Left cardiac atrium (tissue), 4 donors: ENCODE measurements at regions not wholly inside any gene's neighbourhood (a gene's known extent, or its start where the extent isn't known, plus 50 kb on each side); places are given as distances from the start of the nearest gene placed in this dataset.

Experiments used
- ATAC-seq, 2 donors: fragments of 200-7000 bp; cut with Tn5 transposase; one replicate each; pipeline ENCODE4 v1.9.1; 2020; ENCODE audit warnings: mild to moderate bottlenecking in 2 of 2, moderate library complexity in 2 of 2
- DNase-seq: peaks from one replicate; pipeline ENCODE4 v3.0.0-alpha.2; 2020
- intact Hi-C, 2 donors: fragments of 100-400 bp; cut with DNase I; formaldehyde crosslinking; loops; one replicate each; pipeline versions ENCODE4 v1.14.1 to v1.15.1; 2022 to 2023
- donor health status: DM: no; HTN: yes; CAD: no.
- donor health status: DM: no; HTN: yes; CAD: no; lungs with severe emphysema.
- donor health status: DM: yes; HTN: yes; CAD: no.
- donor health status: Dilated cardiomyopathy.

GRCh38 chr1:201693890-201694607 lies 134.9 kb upstream of the IPO9 start:
- intact Hi-C loops, result no loop called here
- ATAC-seq (no peak), DNase-seq (no peak)

- intact Hi-C loops, result no loop called here
- DNase-seq, result no peak
- ATAC-seq, result no peak
Observed at GRCh38 chr1:201694608-201695335, 134.2 kb upstream of the IPO9 start.

GRCh38 chr1:201695607-201696006 lies 133.3 kb upstream of the IPO9 start:
- ATAC-seq (peak in 1 of 2 donors; percentile 2), DNase-seq (no peak)
- intact Hi-C loops, result no loop called here

GRCh38 chr1:201696217-201696761 lies 132.7 kb upstream of the IPO9 start:
- ATAC-seq (peak; percentile 86 to 95), DNase-seq (peak; percentile 89)
- intact Hi-C loops, result no loop called here

- ATAC-seq, result no peak
- intact Hi-C loops, result no loop called here
- no peak for DNase-seq
Observed at GRCh38 chr1:201697174-201697573, 131.8 kb upstream of the IPO9 start.

- intact Hi-C loops, result loop anchor here in 1 of 2 donors (5.0 kb wide), 1 partner anchor 140 kb away; no protein-coding TSS in a partner anchor
- DNase-seq, result no peak
- ATAC-seq, result no peak
Observed at GRCh38 chr1:201701831-201702230, 127.1 kb upstream of the IPO9 start.

GRCh38 chr1:201702936-201703335 lies 126.0 kb upstream of the IPO9 start:
- DNase-seq (no peak), ATAC-seq (peak in 1 of 2 donors; percentile 5)
- intact Hi-C loops, result loop anchor here in 1 of 2 donors (5.0 kb wide), 1 partner anchor 141 kb away; no protein-coding TSS in a partner anchor

GRCh38 chr1:201703621-201704438 lies 125.1 kb upstream of the IPO9 start:
- intact Hi-C loops, result loop anchor here (1.0 to 5.0 kb wide), 3 partner anchors 57 to 145 kb away; no protein-coding TSS in a partner anchor
- DNase-seq, result peak; percentile 87
- peak; percentile 90 for ATAC-seq

GRCh38 chr1:201704439-201704792 lies 124.5 kb upstream of the IPO9 start:
- DNase-seq (no peak), ATAC-seq (no peak)
- intact Hi-C loops, result loop anchor here (1.0 to 5.0 kb wide), 3 partner anchors 58 to 145 kb away; no protein-coding TSS in a partner anchor

GRCh38 chr1:201705389-201705788 lies 123.6 kb upstream of the IPO9 start:
- intact Hi-C loops, result loop anchor here in 1 of 2 donors (2.0 kb wide), 1 partner anchor 59 kb away; no protein-coding TSS in a partner anchor
- no peak for ATAC-seq

GRCh38 chr1:201706109-201706508 lies 122.8 kb upstream of the IPO9 start:
- intact Hi-C loops, result no loop called here
- no peak for DNase-seq
- ATAC-seq, result no peak

More at GRCh38 chr1:201705389-201705788, 123.6 kb upstream of the IPO9 start:
- no peak for DNase-seq

- intact Hi-C loops, result no loop called here
- ATAC-seq (no peak), DNase-seq (no peak)
Observed at GRCh38 chr1:201707027-201707426, 121.9 kb upstream of the IPO9 start.

GRCh38 chr1:201707656-201708055 lies 121.3 kb upstream of the IPO9 start:
- intact Hi-C loops, result loop anchor here in 1 of 2 donors (2.0 kb wide), 1 partner anchor 85 kb away; no protein-coding TSS in a partner anchor
- DNase-seq (no peak), ATAC-seq (no peak)

GRCh38 chr1:201708085-201708512 lies 120.9 kb upstream of the IPO9 start:
- ATAC-seq, result peak in 1 of 2 donors; percentile 3
- intact Hi-C loops, result loop anchor here in 1 of 2 donors (2.0 kb wide), 1 partner anchor 85 kb away; no protein-coding TSS in a partner anchor

GRCh38 chr1:201708691-201709090 lies 120.3 kb upstream of the IPO9 start:
- intact Hi-C loops, result loop anchor here (1.0 to 2.0 kb wide), 2 partner anchors 84 to 85 kb away; no protein-coding TSS in a partner anchor
- DNase-seq (no peak), ATAC-seq (no peak)

More at GRCh38 chr1:201708085-201708512, 120.9 kb upstream of the IPO9 start:
- no peak for DNase-seq

GRCh38 chr1:201709564-201710295 lies 119.2 kb upstream of the IPO9 start:
- intact Hi-C loops, result loop anchor here (1.0 to 2.0 kb wide), 2 partner anchors 83 to 84 kb away; no protein-coding TSS in a partner anchor
- DNase-seq (peak; percentile 76), ATAC-seq (peak; percentile 62 to 64)

GRCh38 chr1:201710632-201711597 lies 118.0 kb upstream of the IPO9 start:
- ATAC-seq, result no peak
- intact Hi-C loops, result no loop called here
- DNase-seq, result no peak
